Suprapubic skin (tissue), 4 donors: ENCODE measurements at regions not wholly inside any gene's neighbourhood (a gene's known extent, or its start where the extent isn't known, plus 50 kb on each side); places are given as distances from the start of the nearest gene placed in this dataset.

ENCODE experiments used
- DNase-seq, 2 donors: peaks; one replicate each; pipeline ENCODE4 v3.0.0-alpha.2; 2019; ENCODE audit warnings: low spot score in 2 of 2
- H3K27ac ChIP-seq: fragments of 200-600 bp; sonication (generic); one replicate; pipeline ENCODE4 v1.5.1; 2019
- H3K27me3 ChIP-seq: fragments of 200-600 bp; sonication (generic); one replicate; pipeline ENCODE4 v1.5.1; 2019
- H3K36me3 ChIP-seq: fragments of 200-600 bp; sonication (generic); one replicate; pipeline ENCODE4 v1.5.1; 2019
- H3K4me1 ChIP-seq: fragments of 200-600 bp; sonication (generic); one replicate; pipeline ENCODE4 v1.5.1; 2019
- H3K4me3 ChIP-seq: fragments of 200-600 bp; sonication (generic); one replicate; pipeline ENCODE4 v1.5.1; 2019; ENCODE audit warnings: mild to moderate bottlenecking
- H3K9me3 ChIP-seq: fragments of 200-600 bp; sonication (generic); one replicate; pipeline ENCODE4 v1.5.1; 2019
- CTCF ChIP-seq, 2 donors: fragments of 200-600 bp in 1 of 2; fragments of 450-650 bp in 1 of 2; sonication (generic) in 1 of 2; IDR thresholded peaks; one replicate each; pipeline ENCODE4 v1.5.1; 2016 to 2019; ENCODE audit warnings: antibody characterized with exemption in 2 of 2, mild to moderate bottlenecking in 1 of 2, moderate library complexity in 1 of 2
- EP300 ChIP-seq: sonication (generic); formaldehyde crosslinking; IDR thresholded peaks from one replicate; pipeline ENCODE4 v1.6.1; 2017; ENCODE audit warnings: antibody characterized with exemption
- POLR2A ChIP-seq, 2 donors: fragments of 450-650 bp; IDR thresholded peaks; one replicate each; pipeline ENCODE4 v1.6.1; 2017; ENCODE audit warnings: antibody characterized with exemption in 2 of 2, mild to moderate bottlenecking in 2 of 2, moderate library complexity in 2 of 2
- POLR2AphosphoS5 ChIP-seq, 3 donors: sonication (generic); formaldehyde crosslinking; IDR thresholded peaks; one replicate each; pipeline ENCODE4 v1.6.1; 2017; ENCODE audit warnings: antibody characterized with exemption in 3 of 3
- WGBS: methylation state at CpG from one replicate; pipeline ENCODE4 v1.1.5; 2018; 5-methylcytosine and 5-hydroxymethylcytosine counted together

GRCh38 chr18:10062302-10063300 is 148.8 kb downstream of the VAPA start:
- WGBS, result 79% methylated on average over 8 of the region's 8 CpGs
- Histone ChIP-seq H3K4me3 (no peak overlapping the region), H3K27ac (no peak overlapping the region), H3K4me1 (peaks cover 35% of the 10 kb centered on the region), H3K27me3 (no peaks in the 10 kb centered on the region), H3K36me3 (no peaks in the 10 kb centered on the region), H3K9me3 (no peaks in the 10 kb centered on the region)
- no peak for DNase-seq
- no peak for TF ChIP-seq EP300
- no peak for TF ChIP-seq CTCF (IDR thresholded peaks at IDR 0.05)
- TF ChIP-seq POLR2AphosphoS5 (IDR thresholded peaks at IDR 0.05), result no peak
- no peak for TF ChIP-seq POLR2A (IDR thresholded peaks at IDR 0.05)

GRCh38 chr18:10063489-10063888 is 149.7 kb downstream of the VAPA start:
- TF ChIP-seq CTCF (IDR thresholded peaks at IDR 0.05) (no peak), EP300 (no peak), POLR2AphosphoS5 (IDR thresholded peaks at IDR 0.05) (no peak), POLR2A (IDR thresholded peaks at IDR 0.05) (no peak)

GRCh38 chr18:10064267-10064666 is 150.5 kb downstream of the VAPA start:
- H3K36me3 ChIP-seq, result no peaks in the 10 kb centered on the region
- WGBS, result 87% methylated on average over 3 of the region's 3 CpGs
- H3K27ac ChIP-seq, result no peak overlapping the region
- no peaks in the 10 kb centered on the region for H3K27me3 ChIP-seq
- peaks cover 18% of the 10 kb centered on the region for H3K4me1 ChIP-seq
- TF ChIP-seq CTCF (IDR thresholded peaks at IDR 0.05), result no peak
- TF ChIP-seq POLR2AphosphoS5 (IDR thresholded peaks at IDR 0.05), result no peak
- H3K4me3 ChIP-seq, result no peak overlapping the region
- no peak for DNase-seq
- no peaks in the 10 kb centered on the region for H3K9me3 ChIP-seq

More at GRCh38 chr18:10063489-10063888, 149.7 kb downstream of the VAPA start:
- no peak for DNase-seq
- no peaks in the 10 kb centered on the region for H3K27me3 ChIP-seq
- H3K9me3 ChIP-seq, result no peaks in the 10 kb centered on the region
- H3K4me3 ChIP-seq, result no peak overlapping the region
- H3K27ac ChIP-seq, result no peak overlapping the region
- WGBS, result 90% methylated on average over 8 of the region's 8 CpGs
- H3K4me1 ChIP-seq, result peaks cover 26% of the 10 kb centered on the region
- no peaks in the 10 kb centered on the region for H3K36me3 ChIP-seq

GRCh38 chr18:10065296-10065695 is 151.5 kb downstream of the VAPA start:
- H3K27ac ChIP-seq, result no peak overlapping the region
- H3K27me3 ChIP-seq, result no peaks in the 10 kb centered on the region
- H3K36me3 ChIP-seq, result no peaks in the 10 kb centered on the region
- no peaks in the 10 kb centered on the region for H3K9me3 ChIP-seq
- H3K4me3 ChIP-seq, result no peak overlapping the region
- TF ChIP-seq POLR2AphosphoS5 (IDR thresholded peaks at IDR 0.05), result no peak
- no peak for TF ChIP-seq CTCF (IDR thresholded peaks at IDR 0.05)
- DNase-seq, result no peak
- peaks cover 9% of the 10 kb centered on the region for H3K4me1 ChIP-seq
- WGBS, result 90% methylated on average over 2 of the region's 2 CpGs
